ENCODE measurements at regions not wholly inside any gene's neighbourhood (a gene's known extent, or its start where the extent isn't known, plus 50 kb on each side); places are given as distances from the start of the nearest gene placed in this dataset.

GRCh38 chr2:107160640-107161239 is 274.8 kb upstream of the ST6GAL2 start:
- H2BK15ac ChIP-seq (ENCODE audit: low read depth, low read length) = no peak overlapping the region
- H3K27me3 ChIP-seq (ENCODE audit: insufficient read depth, low read length) = no peaks in the 10 kb centered on the region
- H3K4me1 ChIP-seq (ENCODE audit: insufficient read depth, low read length) = no peaks in the 10 kb centered on the region
- H2BK20ac ChIP-seq (ENCODE audit: low read depth, low read length, poor library complexity, severe bottlenecking) = no peak overlapping the region
- no peaks in the 10 kb centered on the region for H3K9me3 ChIP-seq (ENCODE audit: control insufficient read depth, low read depth, low read length)
- H3K9ac ChIP-seq (ENCODE audit: extremely low read depth, insufficient read length, low read length) = no peak overlapping the region
- no peaks in the 10 kb centered on the region for H4K20me1 ChIP-seq (ENCODE audit: control insufficient read depth, insufficient read depth, insufficient read length)
- H3K79me2 ChIP-seq (ENCODE audit: insufficient read depth, low read length) = no peaks in the 10 kb centered on the region
- Mint-ChIP-seq H3K4me1 (no peaks in the 10 kb centered on the region), H3K4me3 (no peak overlapping the region), H3K36me3 (ENCODE audit: insufficient read depth in 1 of 3, low read depth in 3 of 3) (no peaks in the 10 kb centered on the region; a peak in 1 of 7 replicates), H3K27me3 (ENCODE audit: low read depth) (no peaks in the 10 kb centered on the region), H3K9me3 (peaks cover under 1 to 5% of the 10 kb centered on the region in 2 experiments; a peak in 3 of 5 replicates), H3K27ac (no peak overlapping the region)
- H3K56ac ChIP-seq (ENCODE audit: insufficient read length, low read depth, low read length) = no peak overlapping the region
- H3K4ac ChIP-seq (ENCODE audit: low read depth, low read length) = no peak overlapping the region
- H4K91ac ChIP-seq (ENCODE audit: insufficient read length, low read depth, low read length) = no peak overlapping the region
- H3K23ac ChIP-seq (ENCODE audit: insufficient read length, low read depth, low read length) = no peak overlapping the region
- DNase-seq = no peak
- H2BK12ac ChIP-seq (ENCODE audit: insufficient read length, low read depth, low read length) = no peak overlapping the region
- no peaks in the 10 kb centered on the region for H3K23me2 ChIP-seq (ENCODE audit: insufficient read length, low read depth, low read length, poor library complexity, severe bottlenecking)
- no peak overlapping the region for H4K8ac ChIP-seq (replicated peaks; ENCODE audit: insufficient read length, low read depth, low read length)
- H3K18ac ChIP-seq (ENCODE audit: insufficient read length, low read depth, low read length) = no peak overlapping the region
- WGBS (ENCODE audit: extremely low coverage, insufficient read length, low lambda C conversion rate) = no CpG with 5 or more reads among the region's 5 CpGs
- H4K5ac ChIP-seq (ENCODE audit: insufficient read length, low read depth, low read length) = no peak overlapping the region
- no peak overlapping the region for H2AFZ ChIP-seq (ENCODE audit: low read length)
- H3K4me2 ChIP-seq (ENCODE audit: insufficient read depth, insufficient read length, low read length) = no peak overlapping the region
- H3K27ac ChIP-seq (ENCODE audit: insufficient read length, low read depth, low read length) = no peak overlapping the region
- no peak overlapping the region for H3T11ph ChIP-seq (ENCODE audit: low read length)
- no peaks in the 10 kb centered on the region for H3K79me1 ChIP-seq (ENCODE audit: insufficient read depth, low read depth, low read length, poor library complexity, severe bottlenecking)
- H2AK5ac ChIP-seq (ENCODE audit: insufficient read length, low read length) = no peak overlapping the region
- H3K14ac ChIP-seq (ENCODE audit: insufficient read depth, low read length) = no peak overlapping the region
- no peak overlapping the region for H2BK5ac ChIP-seq (ENCODE audit: insufficient read length, low read length)
- H2BK120ac ChIP-seq (ENCODE audit: low read depth, low read length, poor library complexity, severe bottlenecking) = no peak overlapping the region
- TF ChIP-seq CTCF (conservative IDR thresholded peaks at IDR 0.05) = no peak

Measured in H9 (cell line).